ENCODE measurements at regions not wholly inside any gene's neighbourhood (a gene's known extent, or its start where the extent isn't known, plus 50 kb on each side); places are given as distances from the start of the nearest gene placed in this dataset.

GRCh38 chr3:127441764-127442163 is 148.8 kb downstream of the TPRA1 start:
- Histone ChIP-seq H3K4me2 (no peak overlapping the region), H3K27ac (no peak overlapping the region), H3K4me3 (no peak overlapping the region), H3K4me1 (no peaks in the 10 kb centered on the region), H3K9me3 (no peaks in the 10 kb centered on the region)
- CTCF ChIA-PET = interaction anchor here (1.7 kb wide), 1 partner anchor 14 kb away, joined by 4 read pairs; no protein-coding TSS in a partner anchor
- POLR2A ChIA-PET = no interaction called here
- TF ChIP-seq SREBF2 (IDR thresholded peaks at IDR 0.05) (no peak), FOXS1 (CRISPR knock-in tag; IDR thresholded peaks at IDR 0.05) (no peak), EHF (CRISPR knock-in tag; IDR thresholded peaks at IDR 0.05) (no peak), MYC (IDR thresholded peaks at IDR 0.05; ENCODE audit: borderline replicate concordance, low read length) (no peak)
- ATAC-seq = no peak
- DNase-seq (ENCODE audit: low read depth in 1 of 2, low spot score in 1 of 2) = no peak
- WGBS (ENCODE audit: missing lambda C conversion rate) = 58% methylated on average over 9 of the region's 9 CpGs
- FAIRE-seq = no peak

GRCh38 chr3:127440384-127440783 is 150.1 kb downstream of the TPRA1 start:
- ATAC-seq (no peak), DNase-seq (ENCODE audit: low read depth in 1 of 2, low spot score in 1 of 2) (no peak), FAIRE-seq (no peak)
- no peak overlapping the region for H3K27ac ChIP-seq
- WGBS (ENCODE audit: missing lambda C conversion rate) = 44% methylated on average over 4 of the region's 5 CpGs
- H3K4me3 ChIP-seq = no peak overlapping the region
- CTCF ChIA-PET = interaction anchor here (2.3 kb wide), 1 partner anchor 13 kb away, joined by 6 read pairs; no protein-coding TSS in a partner anchor
- POLR2A ChIA-PET = no interaction called here
- TF ChIP-seq HES2 (IDR thresholded peaks at IDR 0.05) (no peak), RAD21 (conservative IDR thresholded peaks at IDR 0.05 in 1 of 2, IDR thresholded peaks at IDR 0.05 in 1 of 2) (no peak), ZFP36 (IDR thresholded peaks at IDR 0.05; ENCODE audit: borderline replicate concordance, partially characterized antibody) (no peak), POLR2A (IDR thresholded peaks at IDR 0.05; ENCODE audit: low read length) (no peak), CHD4 (IDR thresholded peaks at IDR 0.05; ENCODE audit: borderline replicate concordance) (no peak)
- H3K4me2 ChIP-seq = no peak overlapping the region
- H3K9me3 ChIP-seq = no peaks in the 10 kb centered on the region
- no peaks in the 10 kb centered on the region for H3K4me1 ChIP-seq

GRCh38 chr3:127439621-127440020 is 150.9 kb downstream of the TPRA1 start:
- Histone ChIP-seq H3K9me3 (no peaks in the 10 kb centered on the region), H3K4me1 (no peaks in the 10 kb centered on the region), H3K4me2 (no peak overlapping the region), H3K4me3 (no peak overlapping the region), H3K27ac (no peak overlapping the region)
- no peak for DNase-seq (ENCODE audit: low read depth in 1 of 2, low spot score in 1 of 2)
- FAIRE-seq = no peak
- 88% methylated on average over 1 of the region's 5 CpGs for WGBS (ENCODE audit: missing lambda C conversion rate)
- ATAC-seq = no peak
- CTCF ChIA-PET = interaction anchor here (2.3 kb wide), 1 partner anchor 14 kb away, joined by 6 read pairs; no protein-coding TSS in a partner anchor
- POLR2A ChIA-PET = no interaction called here
- no peak for TF ChIP-seq KDM1A (IDR thresholded peaks at IDR 0.05; ENCODE audit: low read depth)
- no peak for TF ChIP-seq CHD4 (IDR thresholded peaks at IDR 0.05; ENCODE audit: borderline replicate concordance)
- no peak for TF ChIP-seq BCL3 (IDR thresholded peaks at IDR 0.05)
- no peak for TF ChIP-seq CEBPB (IDR thresholded peaks at IDR 0.05)
- TF ChIP-seq USF2 (IDR thresholded peaks at IDR 0.05) = no peak
- no peak for TF ChIP-seq NPAS2 (CRISPR knock-in tag; IDR thresholded peaks at IDR 0.05; ENCODE audit: borderline replicate concordance)
- no peak for TF ChIP-seq RCOR1 (IDR thresholded peaks at IDR 0.05; ENCODE audit: low read depth, low read length)
- TF ChIP-seq EHMT2 (IDR thresholded peaks at IDR 0.05; ENCODE audit: low read depth) = no peak
- TF ChIP-seq ATOH8 (CRISPR knock-in tag; IDR thresholded peaks at IDR 0.05; ENCODE audit: low read depth) = no peak
- no peak for TF ChIP-seq JUN (IDR thresholded peaks at IDR 0.05)
- TF ChIP-seq E2F6 (IDR thresholded peaks at IDR 0.05; ENCODE audit: borderline replicate concordance, low read depth) = no peak
- no peak for TF ChIP-seq MYC (IDR thresholded peaks at IDR 0.05; ENCODE audit: borderline replicate concordance, low read length)
- no peak for TF ChIP-seq HOXB13 (CRISPR knock-in tag; IDR thresholded peaks at IDR 0.05; ENCODE audit: low read depth)
- no peak for TF ChIP-seq REST (IDR thresholded peaks at IDR 0.05)
- TF ChIP-seq MAX (IDR thresholded peaks at IDR 0.05) = no peak
- TF ChIP-seq RNF2 (IDR thresholded peaks at IDR 0.05; ENCODE audit: borderline replicate concordance, low read depth) = no peak
- no peak for TF ChIP-seq HMGXB4 (CRISPR knock-in tag; IDR thresholded peaks at IDR 0.05; ENCODE audit: borderline replicate concordance)
